ENCODE measurements at regions not wholly inside any gene's neighbourhood (a gene's known extent, or its start where the extent isn't known, plus 50 kb on each side); places are given as distances from the start of the nearest gene placed in this dataset.

DNA sequence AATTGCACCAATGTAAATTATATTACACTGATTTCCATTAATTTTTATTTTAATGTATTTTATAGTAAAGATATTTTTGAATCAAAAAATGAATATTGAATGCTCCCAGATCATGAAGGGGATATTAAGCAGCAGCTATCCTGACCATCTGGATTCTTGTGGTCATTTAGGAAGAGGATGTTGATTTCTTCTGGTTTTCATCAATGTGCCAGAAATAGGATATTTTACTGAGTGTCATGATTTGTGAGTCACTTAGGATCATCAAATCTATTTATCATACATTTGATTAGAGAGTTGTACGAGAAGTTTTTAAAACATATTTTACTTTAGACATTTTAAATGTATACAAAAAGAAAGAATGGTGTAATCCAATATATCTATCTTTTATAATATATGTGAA is 366.3 kb upstream of the CHRM2 start:
- TF ChIP-seq, protein P1, sequence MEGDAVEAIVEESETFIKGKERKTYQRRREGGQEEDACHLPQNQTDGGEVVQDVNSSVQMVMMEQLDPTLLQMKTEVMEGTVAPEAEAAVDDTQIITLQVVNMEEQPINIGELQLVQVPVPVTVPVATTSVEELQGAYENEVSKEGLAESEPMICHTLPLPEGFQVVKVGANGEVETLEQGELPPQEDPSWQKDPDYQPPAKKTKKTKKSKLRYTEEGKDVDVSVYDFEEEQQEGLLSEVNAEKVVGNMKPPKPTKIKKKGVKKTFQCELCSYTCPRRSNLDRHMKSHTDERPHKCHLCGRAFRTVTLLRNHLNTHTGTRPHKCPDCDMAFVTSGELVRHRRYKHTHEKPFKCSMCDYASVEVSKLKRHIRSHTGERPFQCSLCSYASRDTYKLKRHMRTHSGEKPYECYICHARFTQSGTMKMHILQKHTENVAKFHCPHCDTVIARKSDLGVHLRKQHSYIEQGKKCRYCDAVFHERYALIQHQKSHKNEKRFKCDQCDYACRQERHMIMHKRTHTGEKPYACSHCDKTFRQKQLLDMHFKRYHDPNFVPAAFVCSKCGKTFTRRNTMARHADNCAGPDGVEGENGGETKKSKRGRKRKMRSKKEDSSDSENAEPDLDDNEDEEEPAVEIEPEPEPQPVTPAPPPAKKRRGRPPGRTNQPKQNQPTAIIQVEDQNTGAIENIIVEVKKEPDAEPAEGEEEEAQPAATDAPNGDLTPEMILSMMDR (IDR thresholded peaks at IDR 0.05; ENCODE audit: low read depth, low read length, missing control alignments): no peak
- DNase-seq (ENCODE audit: extremely low read depth, low read depth): no peak
- no peak overlapping the region for H3K4me3 ChIP-seq (replicated peaks; ENCODE audit: low read depth, low read length)

DNA sequence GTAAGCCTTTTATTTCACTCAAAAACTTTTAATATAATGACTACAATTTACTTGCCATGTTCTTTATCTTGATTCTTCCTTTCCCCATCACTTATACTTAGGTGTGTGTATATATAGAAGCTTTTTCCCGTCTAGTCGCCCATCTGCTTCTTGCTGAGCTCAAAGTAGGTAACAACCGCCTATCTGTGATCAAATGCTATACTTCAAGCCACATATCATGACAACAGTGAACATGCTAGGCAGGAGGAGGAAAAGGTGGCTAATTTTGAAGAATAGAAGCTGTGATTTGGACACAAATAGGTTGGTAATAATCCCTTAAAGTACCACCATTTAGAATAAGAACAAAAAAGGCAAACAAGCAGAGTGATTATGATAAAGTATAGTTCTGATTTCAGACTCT is 367.3 kb upstream of the CHRM2 start:
- no peak overlapping the region for H3K4me3 ChIP-seq (replicated peaks; ENCODE audit: low read depth, low read length)
- TF ChIP-seq, protein P1 (IDR thresholded peaks at IDR 0.05; ENCODE audit: low read depth, low read length, missing control alignments): no peak
- no peak for DNase-seq (ENCODE audit: extremely low read depth, low read depth)

DNA sequence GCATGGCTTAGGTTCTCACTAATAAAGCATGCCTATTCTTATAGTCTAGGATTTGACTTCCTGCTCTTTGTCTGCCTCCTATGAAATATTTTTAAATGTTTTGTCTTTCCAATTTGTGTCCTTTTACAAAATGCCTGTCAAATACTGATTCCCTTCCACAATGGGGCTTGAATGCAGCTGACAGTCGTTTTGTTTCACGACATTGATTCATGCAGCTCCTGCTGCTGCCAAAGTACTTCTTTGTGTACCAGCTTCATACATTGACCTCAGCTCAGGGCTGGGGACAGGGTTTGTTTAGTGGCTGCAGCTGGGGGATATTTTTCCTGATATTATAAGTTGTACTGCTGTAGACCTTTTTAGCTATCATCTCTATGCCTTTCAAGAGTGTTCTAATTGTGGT is 371.9 kb upstream of the CHRM2 start:
- TF ChIP-seq, protein P1 (IDR thresholded peaks at IDR 0.05; ENCODE audit: low read depth, low read length, missing control alignments): no peak
- no peak for DNase-seq (ENCODE audit: extremely low read depth, low read depth)
- H3K4me3 ChIP-seq (replicated peaks; ENCODE audit: low read depth, low read length): no peak overlapping the region

DNA sequence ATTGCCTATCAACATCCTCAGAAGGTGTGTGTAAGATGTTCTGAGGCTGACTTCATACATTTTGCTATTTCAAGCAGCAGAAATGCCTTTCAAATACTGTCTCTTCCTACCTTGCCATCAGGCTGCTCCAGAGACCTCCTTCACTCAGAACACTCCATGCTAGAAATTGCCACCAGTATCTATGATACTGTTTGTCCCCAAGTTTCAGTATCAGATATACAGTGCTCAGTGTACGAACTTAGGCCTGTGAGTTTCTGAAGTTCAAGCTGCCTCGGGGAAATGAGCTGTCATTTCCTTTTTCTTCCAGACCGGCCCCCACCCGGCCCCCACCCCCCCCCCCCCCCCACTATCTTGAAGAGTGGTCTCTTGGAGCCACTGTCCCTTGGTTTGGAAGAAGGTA is 373.4 kb upstream of the CHRM2 start:
- DNase-seq (ENCODE audit: extremely low read depth, low read depth): no peak
- TF ChIP-seq, protein P1 (IDR thresholded peaks at IDR 0.05; ENCODE audit: low read depth, low read length, missing control alignments): no peak
- H3K4me3 ChIP-seq (replicated peaks; ENCODE audit: low read depth, low read length): no peak overlapping the region

DNA sequence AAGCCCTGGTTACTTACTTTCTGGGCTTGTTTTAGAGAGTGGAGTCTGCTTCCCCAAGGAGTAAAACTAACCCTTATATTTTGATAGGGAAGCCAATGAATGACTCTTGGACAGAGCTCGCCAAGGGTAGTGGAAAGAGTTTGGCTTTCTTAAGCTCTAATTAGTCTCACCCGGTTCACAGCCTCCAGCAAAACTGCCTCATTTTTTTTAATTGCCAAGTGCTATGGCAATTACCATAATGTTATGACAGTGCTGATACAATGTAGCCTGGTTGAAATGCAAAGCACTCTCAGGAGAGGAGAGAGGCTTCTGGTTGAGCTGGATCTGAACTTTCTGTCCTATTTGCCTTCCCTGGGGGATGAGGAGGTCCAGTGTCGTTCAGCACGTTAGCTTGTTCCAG is 376.1 kb upstream of the CHRM2 start:
- TF ChIP-seq, protein P1 (IDR thresholded peaks at IDR 0.05; ENCODE audit: low read depth, low read length, missing control alignments): no peak
- H3K4me3 ChIP-seq (replicated peaks; ENCODE audit: low read depth, low read length): no peak overlapping the region
- no peak for DNase-seq (ENCODE audit: extremely low read depth, low read depth)

DNA sequence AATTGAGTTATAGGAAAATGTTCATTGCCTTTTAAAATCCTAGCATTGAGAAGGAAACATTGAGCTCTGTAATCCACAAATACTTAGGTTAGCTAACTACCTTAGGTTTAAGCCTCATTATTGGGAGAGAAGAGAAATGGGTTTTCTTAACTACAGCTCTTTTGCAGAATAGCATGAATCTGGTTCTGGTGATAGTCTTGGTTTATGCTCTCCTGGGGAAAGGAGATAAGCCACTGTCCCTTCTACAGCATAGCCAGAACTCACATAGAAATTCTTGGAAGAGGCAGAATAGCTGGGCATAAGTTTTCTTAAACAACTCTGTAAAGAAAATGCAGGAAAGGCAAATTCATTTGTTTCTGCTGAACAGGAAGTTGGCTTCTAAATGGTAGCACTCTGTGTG is 378.6 kb upstream of the CHRM2 start:
- DNase-seq (ENCODE audit: extremely low read depth, low read depth): no peak
- no peak overlapping the region for H3K4me3 ChIP-seq (replicated peaks; ENCODE audit: low read depth, low read length)
- TF ChIP-seq, protein P1 (IDR thresholded peaks at IDR 0.05; ENCODE audit: low read depth, low read length, missing control alignments): no peak

DNA sequence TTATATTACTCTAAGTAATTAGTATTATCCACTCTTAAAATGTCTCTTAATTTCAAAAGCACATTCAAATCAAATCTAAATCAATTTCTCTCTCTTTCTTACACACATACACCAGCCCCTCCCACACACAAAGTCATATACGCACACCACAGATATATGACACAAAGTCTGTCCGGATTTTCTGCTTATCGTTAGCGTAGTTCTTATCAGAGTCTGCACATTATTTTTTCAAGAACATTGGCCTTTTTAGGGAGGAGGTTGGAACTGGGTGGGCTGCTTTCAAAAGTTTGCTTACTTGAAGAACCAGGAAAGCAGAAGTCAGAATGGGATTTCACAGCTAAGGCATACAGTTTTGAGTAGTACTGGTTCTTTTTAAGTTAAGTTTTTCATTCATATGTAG is 387.6 kb upstream of the CHRM2 start:
- DNase-seq (ENCODE audit: extremely low read depth, low read depth): no peak
- no peak overlapping the region for H3K4me3 ChIP-seq (replicated peaks; ENCODE audit: low read depth, low read length)
- TF ChIP-seq, protein P1 (IDR thresholded peaks at IDR 0.05; ENCODE audit: low read depth, low read length, missing control alignments): no peak

All from HFF-Myc (cell line).